Urinary bladder (tissue), 3 donors: ENCODE measurements at regions not wholly inside any gene's neighbourhood (a gene's known extent, or its start where the extent isn't known, plus 50 kb on each side); places are given as distances from the start of the nearest gene placed in this dataset.

ENCODE experiments used
- DNase-seq: peaks from one replicate; pipeline ENCODE4 v3.0.0-alpha.2; 2015; ENCODE audit errors: extremely low spot score
- H3K27ac ChIP-seq: one replicate; pipeline ENCODE4 v1.5.1; 2013; ENCODE audit warnings: low read depth, mild to moderate bottlenecking, moderate library complexity
- H3K36me3 ChIP-seq: one replicate; pipeline ENCODE4 v1.6.1; 2013; ENCODE audit warnings: mild to moderate bottlenecking, moderate library complexity; ENCODE audit not compliant: insufficient read depth
- H3K4me1 ChIP-seq: one replicate; pipeline ENCODE4 v1.6.1; 2013; ENCODE audit warnings: mild to moderate bottlenecking, moderate library complexity; ENCODE audit not compliant: insufficient read depth
- H3K4me3 ChIP-seq: one replicate; pipeline ENCODE4 v1.5.1; 2013; ENCODE audit warnings: low read depth, low read length
- WGBS: extraction: QIAGEN DNeasy Blood & Tissue Kit; methylation state at CpG from one replicate; pipeline ENCODE4 v1.1.7; 2013; 5-methylcytosine and 5-hydroxymethylcytosine counted together
- donor health status: healthy with polysubstance abuse.
- donor health status: healthy.

DNA sequence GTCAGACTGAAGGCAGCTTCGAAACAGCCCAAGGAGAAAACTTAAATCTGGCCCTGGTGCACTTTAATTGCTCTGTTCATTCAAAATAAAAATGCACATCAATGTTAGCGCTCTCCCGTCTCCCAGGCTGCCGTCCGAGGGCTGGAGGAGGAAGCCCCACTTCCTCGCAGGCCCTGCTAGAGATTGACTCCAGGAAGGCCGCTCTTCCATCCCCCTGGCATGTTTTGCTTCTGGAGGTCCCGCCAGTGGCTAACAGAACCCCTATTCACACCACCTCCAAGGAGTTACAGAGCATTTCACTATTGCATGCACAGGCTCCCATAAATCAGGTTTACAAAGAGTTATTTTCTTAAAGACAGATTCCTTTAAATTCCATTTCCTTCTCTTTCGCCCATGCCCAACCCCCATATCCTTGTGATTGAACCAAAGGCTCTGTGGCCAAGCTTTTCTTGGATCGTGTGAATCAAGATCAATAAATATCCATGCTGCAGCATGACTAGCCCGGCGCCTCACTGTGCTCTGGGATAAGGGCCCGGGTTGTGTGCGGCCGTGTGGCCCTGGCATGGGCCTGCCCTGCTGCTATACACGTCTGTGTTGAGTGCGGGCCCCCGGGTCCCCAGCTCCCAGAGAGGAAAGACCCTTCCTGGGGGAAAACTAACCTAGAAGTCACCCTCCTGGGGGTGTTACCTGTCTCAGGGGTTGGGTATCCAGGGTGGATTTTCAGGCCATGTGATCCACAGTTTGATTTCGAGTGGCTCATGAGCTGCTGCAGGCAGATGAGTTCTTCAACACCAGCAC lies 118.7 kb upstream of the GDF10 start:
- H3K36me3 ChIP-seq: no peaks in the 10 kb centered on the region
- no peak overlapping the region for H3K27ac ChIP-seq
- no peak for DNase-seq
- WGBS: 91% methylated on average over 19 of the region's 19 CpGs
- H3K4me3 ChIP-seq: no peak overlapping the region
- H3K4me1 ChIP-seq: no peaks in the 10 kb centered on the region

DNA sequence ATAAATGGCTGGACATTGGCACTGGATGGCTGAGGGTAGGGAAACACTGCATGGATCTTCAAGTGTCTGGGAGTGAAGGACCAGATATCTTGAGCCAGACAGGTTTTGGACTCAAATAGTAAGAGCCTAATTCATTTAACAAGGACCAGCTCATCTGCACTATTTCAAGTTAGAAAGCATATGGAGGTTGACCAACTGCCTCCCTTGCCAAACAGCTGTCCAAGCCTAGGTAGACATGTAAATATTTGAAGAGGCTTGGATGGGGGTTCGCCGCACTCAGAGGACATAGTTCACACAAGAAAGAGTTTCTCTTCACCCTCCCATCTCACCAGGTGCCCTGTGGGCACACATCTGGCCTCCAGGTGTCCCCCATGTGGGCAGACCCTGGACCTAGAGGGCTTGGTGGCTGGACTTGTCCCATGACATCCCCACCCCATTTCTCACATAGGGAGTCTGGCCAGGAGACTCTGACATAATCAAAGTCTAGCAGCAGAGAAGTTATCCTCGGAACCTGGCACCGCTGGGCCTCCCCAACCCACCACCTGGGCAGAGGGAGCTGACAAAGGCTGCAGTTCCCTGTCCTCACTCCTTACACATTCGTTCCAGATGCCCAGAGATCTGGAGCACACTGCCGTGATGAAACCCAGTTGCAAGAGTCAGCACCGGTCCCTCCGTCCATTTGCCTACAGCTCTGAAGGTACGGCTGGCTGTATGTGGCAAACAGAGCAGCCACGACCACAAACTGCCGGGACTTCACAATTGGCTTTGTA lies 116.9 kb upstream of the GDF10 start:
- H3K27ac ChIP-seq: no peak overlapping the region

DNA sequence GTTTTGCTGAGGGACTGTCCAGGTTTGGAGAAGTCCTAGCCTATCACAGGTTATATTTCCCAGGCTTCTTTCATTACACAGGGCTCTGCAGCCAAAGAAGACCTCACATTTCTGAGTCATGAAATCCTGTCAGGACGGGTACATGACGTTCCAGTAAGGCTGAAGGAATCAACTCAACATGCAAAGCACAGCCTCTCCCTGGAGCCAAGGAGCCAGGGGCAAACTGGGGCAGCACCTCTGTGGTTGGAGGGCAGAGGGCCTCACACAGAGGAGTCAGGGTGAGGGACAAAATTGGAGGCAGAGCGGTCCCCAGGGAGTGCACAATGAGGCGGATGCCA lies 116.3 kb upstream of the GDF10 start:
- Histone ChIP-seq H3K4me3 (no peak overlapping the region), H3K4me1 (no peaks in the 10 kb centered on the region), H3K27ac (no peak overlapping the region), H3K36me3 (no peaks in the 10 kb centered on the region)
- no peak for DNase-seq
- 89% methylated on average over 4 of the region's 4 CpGs for WGBS

More for the DNA sequence above, 116.9 kb upstream of the GDF10 start:
- no peak for DNase-seq
- Histone ChIP-seq H3K4me1 (no peaks in the 10 kb centered on the region), H3K36me3 (no peaks in the 10 kb centered on the region), H3K4me3 (no peak overlapping the region)
- WGBS: 80% methylated on average over 11 of the region's 11 CpGs

DNA sequence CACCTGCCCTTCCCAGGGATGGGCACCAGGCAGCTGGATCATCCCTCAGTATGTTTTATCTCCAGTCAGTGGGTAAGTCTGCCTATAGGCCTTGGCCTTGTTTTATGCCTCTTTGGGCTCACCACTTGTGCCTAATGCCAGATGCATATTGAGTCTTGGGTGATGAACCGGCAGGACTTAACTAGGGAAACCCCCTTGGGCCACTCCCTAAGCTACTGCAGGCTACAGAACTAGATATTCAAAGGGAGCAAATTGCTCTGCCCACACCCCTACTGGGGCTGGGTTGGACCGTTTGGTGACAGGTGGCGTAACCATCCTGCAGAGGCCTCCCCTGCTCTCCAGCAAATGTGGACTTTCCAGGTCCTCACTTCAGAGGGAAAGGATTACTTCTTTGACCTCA lies 115.7 kb upstream of the GDF10 start:
- no peaks in the 10 kb centered on the region for H3K36me3 ChIP-seq
- no peaks in the 10 kb centered on the region for H3K4me1 ChIP-seq
- H3K27ac ChIP-seq: no peak overlapping the region
- WGBS: 87% methylated on average over 3 of the region's 3 CpGs
- no peak overlapping the region for H3K4me3 ChIP-seq
- no peak for DNase-seq

DNA sequence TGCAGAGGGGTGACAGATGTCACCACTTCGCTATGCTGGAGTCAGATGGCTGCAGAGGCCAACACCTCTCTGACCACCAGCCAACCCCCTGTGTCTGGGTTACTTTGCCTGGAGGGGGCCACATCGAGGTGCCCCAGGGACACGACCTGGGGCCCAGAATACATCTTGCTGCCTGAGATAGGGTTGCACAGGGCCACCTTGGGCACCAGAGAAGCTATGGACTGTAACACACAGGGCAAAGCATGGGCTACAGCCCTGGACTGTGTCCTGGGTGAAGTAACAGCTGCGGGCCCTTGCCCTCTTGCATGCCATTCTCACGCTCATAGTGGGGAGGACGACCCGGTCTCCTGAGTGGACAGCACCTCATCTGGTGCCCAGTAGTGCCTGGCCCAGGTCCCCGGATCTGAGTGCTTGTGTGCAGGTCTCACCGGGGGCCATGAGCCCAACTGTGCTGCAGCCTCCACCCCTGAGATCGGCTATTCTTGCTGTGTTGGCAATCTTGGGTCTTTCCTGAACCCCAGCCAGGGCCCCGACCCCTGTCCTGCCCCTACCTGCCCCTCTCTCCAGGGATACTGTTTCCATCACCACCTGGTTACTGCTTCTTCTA lies 115.2 kb upstream of the GDF10 start:
- no peak for DNase-seq
- no peak overlapping the region for H3K4me3 ChIP-seq
- WGBS: 91% methylated on average over 11 of the region's 11 CpGs
- no peaks in the 10 kb centered on the region for H3K36me3 ChIP-seq
- no peak overlapping the region for H3K27ac ChIP-seq
- H3K4me1 ChIP-seq: no peaks in the 10 kb centered on the region

DNA sequence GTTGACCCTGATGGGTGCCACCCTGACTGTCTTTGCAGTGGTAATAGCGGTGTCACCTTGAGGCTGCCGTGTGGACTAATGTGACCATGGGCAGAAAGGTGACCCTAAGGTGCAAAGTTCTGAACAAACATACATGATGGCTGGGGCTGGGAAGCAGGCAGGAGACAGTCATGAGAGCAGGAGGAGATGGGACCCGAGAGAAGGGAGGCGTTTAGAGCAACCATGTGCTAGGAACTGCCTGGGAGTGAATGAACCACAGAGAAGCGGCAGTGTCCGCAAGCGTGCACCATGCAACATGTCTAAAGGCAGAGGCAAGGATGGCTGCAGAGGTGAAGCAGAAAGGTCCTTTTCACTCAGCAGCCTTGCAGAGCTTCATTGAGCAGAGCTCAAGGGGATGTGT lies 113.1 kb upstream of the GDF10 start:
- Histone ChIP-seq H3K4me1 (no peaks in the 10 kb centered on the region), H3K27ac (no peak overlapping the region), H3K36me3 (no peaks in the 10 kb centered on the region), H3K4me3 (no peak overlapping the region)
- no peak for DNase-seq
- WGBS: 98% methylated on average over 7 of the region's 7 CpGs

DNA sequence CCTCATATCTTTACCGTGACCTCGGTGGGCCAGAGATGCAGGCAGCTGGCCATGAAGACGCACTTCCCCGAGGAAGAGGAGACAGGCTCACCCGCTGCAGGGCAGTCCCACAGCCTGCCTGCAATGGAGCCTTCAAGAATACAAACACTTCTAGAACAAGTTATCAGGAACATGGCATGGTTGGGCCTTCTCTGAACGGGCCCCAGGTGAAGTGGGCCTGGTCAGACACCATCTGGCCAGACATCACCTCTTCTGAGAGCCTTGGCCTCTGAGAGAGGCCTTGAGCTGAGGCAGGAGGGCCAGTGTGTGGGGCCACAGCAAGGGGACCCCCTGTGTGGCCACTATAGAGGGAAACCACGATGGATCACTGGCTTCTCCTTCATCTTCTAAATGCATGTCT lies 112.4 kb upstream of the GDF10 start:
- no peak for DNase-seq
- Histone ChIP-seq H3K4me3 (no peak overlapping the region), H3K4me1 (no peaks in the 10 kb centered on the region), H3K27ac (no peak overlapping the region), H3K36me3 (no peaks in the 10 kb centered on the region)
- WGBS: 93% methylated on average over 7 of the region's 7 CpGs

DNA sequence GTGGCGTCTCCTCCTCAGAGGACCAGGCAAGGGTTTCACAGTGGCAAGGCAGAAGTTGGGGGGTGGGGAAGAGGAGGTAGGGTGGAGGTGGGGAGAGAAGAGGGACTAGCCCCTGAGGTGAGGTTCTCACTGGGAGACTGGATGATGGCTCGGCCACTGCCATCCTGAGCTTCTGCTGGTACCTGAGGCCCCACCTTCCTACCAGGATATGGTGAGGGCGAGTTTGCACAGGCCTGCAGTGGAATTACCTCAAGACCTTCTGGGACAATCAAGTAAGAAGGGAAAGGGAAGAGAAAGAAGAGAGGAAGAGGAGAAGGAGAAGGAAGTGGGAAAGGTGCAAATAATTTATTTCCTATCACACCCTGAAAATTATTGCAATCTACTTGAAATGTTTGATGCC lies 111.8 kb upstream of the GDF10 start:
- no peak for DNase-seq
- Histone ChIP-seq H3K36me3 (no peaks in the 10 kb centered on the region), H3K27ac (no peak overlapping the region), H3K4me1 (no peaks in the 10 kb centered on the region), H3K4me3 (no peak overlapping the region)
- 91% methylated on average over 3 of the region's 3 CpGs for whole genome bisulfite sequencing

DNA sequence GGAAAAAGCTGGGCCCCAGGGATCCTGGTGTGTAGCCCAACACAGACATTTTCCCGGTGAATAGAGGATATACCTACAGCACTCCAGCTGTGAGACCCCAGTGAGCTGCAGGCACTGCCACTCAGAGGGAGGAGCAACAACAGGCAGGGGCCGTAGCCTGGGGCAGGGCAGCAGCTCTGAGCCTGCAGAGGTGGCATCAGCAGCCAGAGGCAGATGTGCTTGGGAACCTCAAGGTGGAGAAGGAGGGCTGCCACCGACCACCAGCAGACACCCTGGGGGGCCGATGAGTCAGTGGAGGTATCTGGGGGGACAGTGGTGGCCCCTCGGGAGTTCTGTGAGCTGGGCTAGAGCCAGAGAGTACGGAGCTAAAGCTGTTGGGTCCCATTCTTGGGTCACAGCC lies 110.2 kb upstream of the GDF10 start:
- Histone ChIP-seq H3K4me3 (no peak overlapping the region), H3K4me1 (no peaks in the 10 kb centered on the region), H3K27ac (no peak overlapping the region), H3K36me3 (no peaks in the 10 kb centered on the region)
- WGBS: 86% methylated on average over 6 of the region's 6 CpGs
- no peak for DNase-seq

DNA sequence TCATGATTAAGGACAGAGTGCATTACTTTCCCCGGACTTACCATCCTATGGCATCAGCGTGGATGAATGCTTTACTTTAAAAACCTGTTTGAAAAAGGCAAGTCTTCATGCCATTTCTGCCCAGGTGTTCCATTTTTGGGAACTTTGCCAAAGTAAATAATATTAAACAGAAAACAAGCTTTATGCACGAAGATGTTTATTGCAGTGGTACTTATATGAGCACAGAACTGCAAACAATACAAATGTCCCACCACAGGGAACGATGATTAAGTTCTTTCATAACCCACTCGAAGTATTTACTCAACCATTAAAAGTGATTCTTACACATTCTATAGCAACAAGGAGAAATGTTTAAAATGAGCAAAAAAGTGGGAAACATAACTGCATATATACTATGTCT lies 109.7 kb upstream of the GDF10 start:
- no peaks in the 10 kb centered on the region for H3K36me3 ChIP-seq
- H3K27ac ChIP-seq: no peak overlapping the region
- DNase-seq: no peak
- no peaks in the 10 kb centered on the region for H3K4me1 ChIP-seq
- no peak overlapping the region for H3K4me3 ChIP-seq
- 80% methylated on average over 5 of the region's 5 CpGs for WGBS

DNA sequence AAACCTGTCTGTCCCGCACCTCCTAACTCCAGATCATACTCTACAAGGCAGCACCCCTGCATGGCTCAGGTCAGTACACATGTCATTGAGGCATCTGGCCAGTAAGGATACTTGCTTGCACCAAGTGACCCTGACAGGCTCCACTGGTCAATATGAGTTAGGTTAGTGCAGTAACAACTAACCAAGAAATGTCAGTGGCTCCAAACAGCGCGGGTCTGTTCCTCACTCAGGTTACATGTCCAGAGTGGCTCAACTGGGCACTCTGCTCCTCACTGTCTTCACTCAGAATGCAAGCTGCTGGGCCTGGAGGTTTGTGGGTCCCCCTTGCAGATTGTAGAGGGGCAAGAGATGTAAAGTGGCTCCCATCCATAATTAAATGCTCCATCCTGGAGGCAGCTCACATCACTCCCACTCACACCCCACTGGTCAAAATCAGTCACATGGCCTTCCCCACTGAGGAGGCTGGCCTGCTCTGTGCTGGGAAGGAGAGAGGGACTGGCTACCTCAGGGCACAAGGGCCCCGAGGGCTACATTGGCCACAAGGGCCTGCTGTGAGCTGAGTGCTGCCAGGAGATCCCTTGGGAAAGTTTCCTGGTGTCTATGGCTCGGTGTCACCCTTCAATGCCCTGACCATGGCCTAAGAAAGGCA lies 109.1 kb upstream of the GDF10 start:
- 95% methylated on average over 5 of the region's 5 CpGs for WGBS
- Histone ChIP-seq H3K27ac (no peak overlapping the region), H3K4me3 (no peak overlapping the region), H3K4me1 (no peaks in the 10 kb centered on the region), H3K36me3 (no peaks in the 10 kb centered on the region)
- DNase-seq: no peak

DNA sequence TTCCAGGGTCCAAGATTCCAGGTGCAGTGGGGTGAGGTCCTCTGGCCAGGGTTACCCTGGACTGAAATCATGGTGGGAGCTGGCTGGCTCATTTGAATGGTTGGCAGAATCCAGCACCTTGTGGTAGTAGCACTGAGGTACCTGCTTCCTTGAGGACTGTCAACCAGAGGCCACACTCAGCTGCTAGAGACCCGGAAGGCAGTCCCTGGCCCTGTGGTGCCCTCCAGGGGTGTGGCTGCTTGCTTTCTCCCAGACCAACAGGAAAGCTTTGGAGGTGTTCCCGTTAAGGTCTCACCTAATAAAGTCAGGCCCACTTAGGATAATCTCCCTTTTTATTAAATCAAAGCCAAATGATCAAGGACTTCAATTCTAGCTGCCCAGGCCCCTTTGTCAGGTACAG lies 107.7 kb upstream of the GDF10 start:
- WGBS: 75% methylated on average over 2 of the region's 2 CpGs
- Histone ChIP-seq H3K4me1 (no peaks in the 10 kb centered on the region), H3K36me3 (no peaks in the 10 kb centered on the region), H3K27ac (no peak overlapping the region), H3K4me3 (no peak overlapping the region)
- DNase-seq: no peak

DNA sequence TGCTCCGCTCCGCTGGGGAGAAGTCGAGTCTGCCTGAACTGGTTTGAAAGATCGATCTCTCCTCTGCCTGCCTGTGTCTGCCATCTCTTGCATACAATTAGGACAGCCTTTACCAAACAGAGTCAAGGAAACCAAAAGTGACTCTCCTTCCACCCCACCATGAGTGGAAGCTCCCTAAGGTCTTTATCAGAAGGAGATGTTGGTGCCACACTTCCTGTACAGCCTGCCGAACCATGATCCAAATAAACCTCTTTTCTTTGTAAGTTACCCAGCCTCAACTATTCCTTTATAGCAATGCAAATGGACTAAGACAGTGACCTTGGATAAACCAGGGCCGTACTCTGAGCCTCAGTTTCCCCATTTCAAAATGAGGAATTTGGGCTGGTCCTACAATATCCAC lies 106.3 kb upstream of the GDF10 start:
- WGBS: 96% methylated on average over 6 of the region's 6 CpGs
- H3K4me3 ChIP-seq: no peak overlapping the region

More for the DNA sequence above, 106.3 kb upstream of the GDF10 start:
- DNase-seq: no peak
- Histone ChIP-seq H3K4me1 (no peaks in the 10 kb centered on the region), H3K27ac (no peak overlapping the region), H3K36me3 (no peaks in the 10 kb centered on the region)
